DMS153 (cell line): ENCODE measurements at regions not wholly inside any gene's neighbourhood (a gene's known extent, or its start where the extent isn't known, plus 50 kb on each side); places are given as distances from the start of the nearest gene placed in this dataset.
A peak's percentile ranks its signal among the peaks of the same experiment; 100 is the strongest.
"Not testable (repeated sequence)": the region's sequence is repeated elsewhere in the genome, so short reads cannot be mapped to it uniquely, and the experiment has no call there.

Source experiments
- DNase-seq: peaks from one replicate; lab custom pipeline; 2025; lab: John Stamatoyannopoulos, UW

DNA sequence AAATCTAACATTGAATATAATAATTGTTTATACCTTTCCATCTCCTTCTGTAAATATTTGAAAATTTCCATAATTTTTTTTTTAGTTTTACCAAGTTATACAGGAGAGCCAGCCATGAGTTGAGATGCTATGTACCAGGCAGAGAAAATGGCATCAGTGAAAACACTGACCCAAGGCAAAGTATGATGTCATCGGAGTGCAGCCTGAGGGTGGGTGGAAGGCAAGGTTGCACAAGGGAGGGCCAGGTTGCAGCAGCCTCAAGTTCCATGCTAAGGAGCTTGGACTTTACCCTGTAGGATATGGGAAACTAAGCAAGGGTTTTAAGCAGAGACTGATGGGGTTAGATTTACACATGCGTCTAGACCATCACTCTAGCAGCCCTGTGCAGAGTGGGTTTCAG is 441.1 kb downstream of the BCAT1 start:
- no peak for DNase-seq

DNA sequence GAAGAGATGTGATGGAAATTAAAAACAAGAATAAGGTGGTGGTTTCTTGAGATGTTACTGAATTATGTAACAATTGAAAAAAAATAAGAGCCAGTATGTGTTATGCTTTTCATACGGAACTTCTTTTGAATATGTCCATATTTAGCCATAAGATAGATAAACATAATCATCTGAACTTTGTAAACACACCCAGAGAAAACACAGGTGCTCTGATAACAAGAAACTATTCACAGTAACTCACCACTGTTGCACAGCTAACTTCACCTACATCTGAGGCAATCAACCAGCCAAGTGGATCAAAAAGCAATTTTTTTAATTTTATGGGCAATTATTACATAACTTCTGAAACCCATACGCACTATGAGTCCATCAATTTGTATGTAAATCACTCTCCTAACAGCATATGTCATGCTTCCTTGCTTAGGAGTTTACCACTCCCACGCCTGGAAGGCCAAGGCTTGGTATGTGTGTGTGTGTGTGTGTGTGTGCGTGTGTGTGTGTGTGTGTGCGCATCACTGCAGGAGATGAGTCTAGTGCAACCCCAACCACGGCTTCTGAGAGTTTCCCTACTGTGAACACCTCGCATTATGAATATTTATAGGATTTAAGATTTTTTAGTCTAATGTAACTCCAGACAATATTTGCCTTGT is 443.4 kb downstream of the BCAT1 start:
- no peak for DNase-seq

DNA sequence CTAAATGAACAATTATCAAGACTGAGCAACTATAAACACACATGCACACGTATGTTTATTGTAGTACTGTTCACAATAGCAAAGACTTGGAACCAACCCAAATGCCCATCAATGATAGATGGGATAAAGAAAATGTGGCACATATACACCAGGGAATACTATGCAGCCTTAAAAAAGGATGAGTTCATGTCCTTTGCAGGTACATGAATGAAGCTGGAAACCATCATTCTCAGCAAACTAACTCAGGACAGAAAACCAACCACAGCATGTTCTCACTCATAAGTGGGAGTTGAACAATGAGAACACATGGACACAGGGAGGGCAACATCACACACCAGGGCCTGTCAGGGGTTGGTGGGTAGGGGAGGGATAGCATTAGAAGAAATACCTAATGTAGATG is 445.4 kb downstream of the BCAT1 start:
- not testable (repeated sequence) for DNase-seq

DNA sequence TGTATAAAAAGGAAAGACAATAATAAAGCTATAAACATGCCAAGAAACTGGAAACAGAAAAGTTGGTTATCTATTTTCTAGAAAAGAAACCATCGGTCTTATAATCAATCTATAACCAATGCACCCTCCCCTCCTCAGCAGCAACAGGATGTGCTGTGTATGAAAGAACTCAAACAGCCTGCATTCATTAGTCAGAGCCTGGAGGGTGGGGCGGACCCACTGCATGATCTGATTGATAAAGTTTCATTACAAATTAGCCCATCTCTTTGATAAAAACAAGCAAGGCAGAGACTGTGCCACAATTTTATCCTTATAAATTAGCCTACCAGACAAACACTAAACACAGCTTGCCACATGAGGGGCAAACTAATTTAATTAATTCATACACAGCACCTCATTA is 448.1 kb downstream of the BCAT1 start:
- DNase-seq: no peak

DNA sequence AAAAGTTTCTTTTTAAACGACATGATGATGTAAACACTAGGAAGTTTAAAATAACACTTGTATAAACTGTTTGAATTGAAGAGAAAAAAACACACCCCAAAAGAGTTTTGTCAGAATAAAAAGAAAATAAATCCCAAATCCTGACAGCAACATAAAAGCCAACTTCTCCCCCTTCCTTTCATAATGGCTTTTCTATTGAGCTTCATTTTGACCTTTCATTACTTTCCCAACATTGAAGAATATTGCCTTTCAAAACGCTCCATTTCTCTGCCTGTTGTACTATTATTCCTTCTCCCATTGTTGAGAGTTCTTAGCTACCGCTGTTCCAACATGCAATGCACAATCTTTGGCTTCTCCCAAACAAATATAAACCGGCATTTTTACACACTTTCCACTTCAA is 448.5 kb downstream of the BCAT1 start:
- DNase-seq: no peak

DNA sequence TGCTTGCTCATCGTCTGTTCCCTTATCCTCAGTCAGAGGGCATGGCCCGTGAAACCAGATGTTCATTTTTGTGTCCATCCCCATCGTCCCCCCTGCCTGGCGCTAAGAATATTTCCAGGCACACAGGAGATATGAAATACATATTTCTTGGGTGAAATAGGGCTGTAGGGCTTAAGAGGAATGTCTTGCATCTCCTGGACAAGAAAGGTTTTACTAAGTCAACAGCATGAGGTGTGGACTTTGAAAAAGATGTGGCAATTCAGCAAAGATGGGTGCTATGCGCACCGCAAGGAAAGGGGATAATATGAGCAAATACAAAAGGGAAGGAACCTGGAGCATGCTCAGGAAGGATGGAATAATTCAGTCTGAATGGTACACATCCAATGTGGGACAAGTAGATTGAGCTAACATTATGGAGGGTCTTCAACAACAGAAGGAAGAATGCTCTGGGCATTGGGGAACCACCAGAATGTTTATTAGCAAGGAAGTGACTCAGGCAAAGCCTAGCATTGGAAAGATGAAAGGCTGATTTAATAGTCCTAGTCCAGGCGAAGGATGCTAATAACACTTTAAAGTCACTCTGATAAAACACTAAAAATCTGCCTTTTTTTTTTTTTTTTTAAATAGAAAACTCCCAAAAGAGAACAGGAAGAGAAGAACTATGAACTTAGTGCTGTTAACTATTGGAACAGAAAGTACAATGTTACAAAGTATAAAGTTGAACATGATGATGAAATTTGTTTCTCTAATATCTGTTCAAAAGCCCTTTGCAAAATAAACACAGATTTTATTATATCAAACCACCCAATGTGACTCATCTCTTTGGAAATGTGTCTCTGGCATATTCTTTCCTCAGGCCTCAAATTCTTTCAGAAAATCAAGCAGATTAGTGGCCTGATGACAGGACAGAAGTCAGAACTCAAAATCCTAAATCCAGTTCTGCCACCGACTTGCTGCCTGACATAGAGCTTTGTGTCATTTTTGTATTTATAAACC is 449.5 kb downstream of the BCAT1 start:
- DNase-seq: no peak

DNA sequence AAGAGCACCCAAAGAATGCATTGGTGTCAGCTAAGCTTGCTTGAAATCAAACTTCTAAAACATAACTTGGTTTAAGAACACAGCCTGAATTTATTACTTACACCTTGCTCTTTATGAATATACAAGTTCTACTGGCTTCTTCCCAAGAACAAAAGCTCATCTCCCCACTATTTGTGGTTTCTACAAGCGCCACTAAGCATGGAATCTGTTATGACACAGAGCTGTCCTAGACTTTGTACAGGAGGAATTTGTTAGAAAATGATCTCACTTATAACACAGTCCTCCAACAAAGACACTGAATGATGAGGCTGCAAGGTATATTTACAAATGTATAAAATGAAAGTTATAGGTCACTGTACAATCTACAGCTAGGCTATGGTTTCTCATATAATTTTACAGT is 452.1 kb downstream of the BCAT1 start:
- DNase-seq: no peak

DNA sequence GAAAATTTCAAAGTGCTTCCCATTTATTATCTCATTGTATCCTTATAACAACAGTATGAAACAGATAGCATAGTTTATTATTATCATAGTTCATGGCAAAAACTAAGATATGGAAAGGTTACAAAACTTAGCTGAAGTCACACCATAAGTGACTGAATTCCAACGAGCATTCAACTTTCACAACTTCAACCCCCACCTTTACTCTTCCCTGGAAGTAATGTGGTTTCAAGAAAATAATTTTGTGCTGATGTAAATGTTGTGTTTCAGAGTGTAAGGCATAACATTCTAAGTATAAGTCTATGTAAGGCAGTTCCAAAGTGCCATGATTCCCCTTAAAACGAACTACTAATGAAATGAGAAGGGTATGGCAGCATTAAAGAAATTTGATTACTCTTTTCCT is 454.5 kb downstream of the BCAT1 start:
- no peak for DNase-seq

DNA sequence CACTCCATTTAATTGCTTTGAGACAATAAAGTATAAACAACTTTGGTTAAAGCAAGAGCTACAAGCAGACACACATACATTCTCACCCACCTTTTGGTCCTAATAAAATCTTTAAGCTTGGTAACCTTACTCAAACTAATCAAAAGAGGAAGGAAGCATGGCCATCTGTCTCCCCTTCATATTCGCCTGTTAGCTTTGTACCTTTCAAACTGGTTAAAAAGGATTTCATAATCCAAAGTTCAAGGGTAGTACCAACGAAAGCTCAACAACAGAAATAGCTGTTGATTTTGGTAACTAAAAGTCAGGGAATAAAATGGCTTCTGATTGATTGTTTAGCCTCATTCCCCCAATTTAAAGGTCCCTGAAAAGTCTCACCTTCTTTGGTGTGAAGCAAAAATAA is 456.9 kb downstream of the BCAT1 start:
- DNase-seq: no peak

DNA sequence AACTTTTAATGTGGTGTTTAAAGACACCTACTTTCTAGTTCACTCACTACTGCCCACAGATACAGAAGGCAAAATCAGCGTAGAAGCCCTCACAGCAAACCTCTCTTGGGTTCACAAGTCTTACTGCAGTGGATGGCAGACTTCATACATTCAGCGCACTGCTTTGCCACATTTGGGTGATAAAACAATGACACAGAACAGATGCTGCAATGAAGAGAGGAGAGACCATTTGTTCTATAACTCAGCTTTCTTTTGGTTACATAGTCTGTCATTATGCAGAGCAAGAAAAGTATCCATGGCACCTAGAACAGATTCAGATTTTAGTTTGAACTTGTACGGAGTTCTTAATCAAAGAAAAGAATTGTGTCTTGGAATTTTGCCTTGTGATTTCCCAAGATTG is 459.0 kb downstream of the BCAT1 start:
- DNase-seq: no peak

DNA sequence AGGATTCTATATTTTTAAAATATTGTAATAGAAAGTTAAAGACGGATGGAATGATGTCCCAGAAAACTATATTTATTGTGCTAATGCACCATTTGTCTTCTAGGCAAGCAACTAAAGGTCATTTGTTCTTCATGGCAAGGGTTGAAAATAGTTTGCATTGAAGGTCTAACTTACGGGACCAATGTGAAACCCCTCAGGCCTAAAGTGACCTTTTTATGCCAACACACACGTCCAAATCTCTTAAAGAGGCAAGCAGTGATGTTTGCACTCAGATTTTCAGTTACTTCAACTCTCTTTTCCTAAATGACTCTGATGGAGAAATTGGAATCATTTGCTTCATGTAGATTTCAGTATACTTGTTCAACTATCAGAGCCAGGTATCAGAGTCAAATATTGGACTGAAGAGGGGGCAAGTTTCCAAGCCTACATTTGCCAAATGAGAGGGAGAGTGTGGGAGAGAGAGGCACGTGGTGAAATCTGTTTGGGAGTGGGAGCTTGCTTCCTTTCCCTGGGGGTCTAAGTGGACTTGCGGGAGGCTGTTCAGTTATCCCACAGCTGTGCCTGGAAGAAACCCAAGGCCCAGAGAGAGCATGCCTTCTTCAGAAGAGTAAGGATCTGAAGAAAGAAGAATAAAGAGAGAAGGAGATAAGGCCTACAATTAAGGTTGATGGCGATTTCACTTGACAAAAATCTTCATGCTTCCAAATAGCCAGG is 459.8 kb downstream of the BCAT1 start:
- no peak for DNase-seq

DNA sequence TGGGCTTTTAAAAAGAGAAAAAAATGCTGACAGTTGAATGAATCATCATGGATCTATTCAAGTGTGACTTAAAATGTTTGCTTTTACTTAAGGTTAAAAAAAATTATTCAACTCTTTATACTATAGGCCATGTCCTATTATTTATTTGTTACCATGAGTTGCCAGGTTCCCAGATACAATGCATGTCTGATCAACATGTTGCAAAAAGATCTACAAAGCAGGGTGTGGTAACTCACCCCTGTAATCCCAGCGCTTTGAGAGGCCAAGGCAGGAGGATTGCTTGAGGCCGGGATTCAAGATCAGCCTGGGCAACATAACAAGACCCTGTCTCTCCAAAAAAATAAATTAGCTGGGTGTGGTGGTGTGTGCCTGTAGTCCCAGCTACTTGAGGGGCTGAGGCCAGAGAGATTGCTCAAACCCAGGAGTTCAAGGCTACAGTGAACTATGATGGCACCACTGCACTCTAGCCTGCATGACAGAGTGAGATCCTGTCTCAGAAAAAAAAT is 460.8 kb downstream of the BCAT1 start:
- peak; percentile 48 for DNase-seq

DNA sequence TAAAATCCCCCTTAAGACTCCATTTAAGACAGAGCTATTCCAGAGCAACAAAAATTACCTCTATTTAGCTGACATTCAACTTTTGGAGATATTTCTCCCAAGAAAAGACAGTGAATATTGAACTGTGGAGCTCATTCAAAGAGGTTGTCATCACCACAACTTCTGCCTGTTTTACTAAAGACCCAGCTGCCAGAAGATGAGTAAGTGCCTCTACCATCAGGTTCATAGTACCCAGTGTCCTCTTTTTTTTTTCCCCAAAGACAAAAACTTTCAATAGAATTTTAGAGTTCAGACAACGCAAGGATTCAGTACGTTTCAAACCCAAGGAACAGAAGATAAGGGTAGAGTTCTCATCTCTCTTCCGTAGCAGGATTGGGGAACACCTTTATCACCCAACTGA is 461.3 kb downstream of the BCAT1 start:
- no peak for DNase-seq

DNA sequence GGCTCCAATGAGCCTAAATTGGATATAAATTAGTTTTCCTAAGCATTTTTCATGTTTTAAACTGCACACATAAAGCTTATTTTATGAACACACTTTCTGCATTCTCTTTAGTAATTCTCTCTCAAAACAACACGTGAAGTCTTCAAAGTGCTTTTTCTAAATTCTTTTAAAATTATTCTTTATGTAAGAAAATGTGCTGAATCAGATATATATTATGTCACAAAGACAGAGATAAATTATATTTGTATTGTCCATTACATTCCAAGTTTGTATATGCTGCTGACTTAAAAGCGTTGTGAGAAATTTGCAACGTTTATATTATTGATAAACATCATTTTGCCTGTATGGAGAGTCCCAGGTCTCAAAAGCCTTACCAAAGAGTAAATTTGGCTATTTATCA is 465.2 kb downstream of the BCAT1 start:
- no peak for DNase-seq

DNA sequence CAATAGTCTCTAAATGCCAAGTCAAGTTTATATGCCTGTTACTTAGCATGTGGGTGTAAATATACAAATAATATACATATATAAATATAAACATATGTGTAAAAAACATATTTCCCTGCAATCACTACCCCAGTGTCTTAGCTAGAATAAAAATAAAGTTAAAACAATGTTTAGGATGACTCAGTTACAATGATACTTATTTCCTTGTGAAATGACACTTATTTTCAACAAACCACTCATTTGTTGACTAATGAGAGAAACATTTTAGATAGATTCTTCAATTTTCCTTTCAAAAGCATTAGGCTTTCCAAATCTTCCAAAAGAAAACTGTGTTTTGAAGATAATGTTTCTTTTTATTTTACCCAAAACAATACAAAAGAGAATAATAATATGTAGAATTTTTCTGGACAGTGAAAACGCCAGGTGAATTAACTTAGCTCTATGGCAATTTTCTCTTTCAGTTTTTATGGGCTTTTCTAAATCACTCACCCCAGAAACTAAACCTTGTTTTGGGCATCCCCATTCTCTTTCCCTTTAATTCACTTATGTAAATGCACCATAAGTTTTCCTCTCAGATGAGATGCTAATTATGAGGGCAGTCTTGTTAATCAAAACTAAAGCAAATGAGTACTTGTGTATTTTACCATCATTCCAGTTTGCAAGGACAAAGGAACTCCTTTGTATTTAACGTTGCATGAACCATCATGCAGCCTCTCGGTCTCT is 465.9 kb downstream of the BCAT1 start:
- DNase-seq: no peak

DNA sequence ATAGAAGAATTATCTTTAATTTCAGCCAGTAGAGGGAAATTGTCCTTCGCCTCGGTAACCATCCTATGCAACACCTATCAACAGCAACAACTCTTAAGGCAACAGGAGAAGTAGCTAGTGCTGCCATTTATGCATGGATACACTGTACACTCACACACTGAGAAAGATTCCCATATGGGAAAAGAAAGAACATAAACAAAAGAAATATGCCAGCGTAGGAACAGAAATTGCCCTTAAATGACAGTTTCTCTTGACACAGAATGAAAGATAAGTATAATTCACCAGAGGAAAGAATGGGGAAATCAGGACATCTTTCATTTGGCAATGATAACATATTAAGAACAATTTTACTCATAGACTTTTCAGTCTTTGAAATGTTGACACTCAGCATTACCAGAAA is 466.9 kb downstream of the BCAT1 start:
- DNase-seq: no peak

DNA sequence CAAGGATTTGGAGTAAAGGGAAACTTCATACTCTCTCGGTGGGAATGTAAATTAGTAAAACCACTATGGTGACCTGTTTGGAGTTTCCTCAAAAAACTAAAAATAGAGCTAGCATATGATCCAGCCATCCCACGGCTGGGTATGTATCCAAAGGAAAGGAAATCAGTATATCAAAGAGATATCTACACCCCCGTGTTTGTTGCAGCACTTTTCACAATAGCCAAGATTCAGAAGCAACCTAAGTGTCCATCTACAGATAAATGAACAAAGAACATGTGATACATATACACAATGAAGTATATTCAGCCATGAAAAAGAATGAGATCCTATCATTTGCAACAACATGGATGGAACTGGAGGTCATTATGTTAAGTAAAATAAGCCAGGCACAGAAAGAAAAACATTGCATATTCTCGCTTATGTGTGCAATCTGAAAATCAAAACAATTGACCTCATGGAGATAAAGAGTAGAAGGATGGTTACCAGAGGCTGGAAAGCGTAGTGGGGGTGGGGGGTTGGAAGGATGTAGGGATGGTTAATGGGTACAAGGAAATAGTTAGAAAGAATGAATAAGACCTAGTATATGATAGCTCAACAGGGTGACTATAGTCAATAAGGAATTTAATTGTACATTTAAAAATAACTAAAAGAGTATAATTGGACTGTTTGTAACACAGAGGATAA is 468.0 kb downstream of the BCAT1 start:
- no peak for DNase-seq

DNA sequence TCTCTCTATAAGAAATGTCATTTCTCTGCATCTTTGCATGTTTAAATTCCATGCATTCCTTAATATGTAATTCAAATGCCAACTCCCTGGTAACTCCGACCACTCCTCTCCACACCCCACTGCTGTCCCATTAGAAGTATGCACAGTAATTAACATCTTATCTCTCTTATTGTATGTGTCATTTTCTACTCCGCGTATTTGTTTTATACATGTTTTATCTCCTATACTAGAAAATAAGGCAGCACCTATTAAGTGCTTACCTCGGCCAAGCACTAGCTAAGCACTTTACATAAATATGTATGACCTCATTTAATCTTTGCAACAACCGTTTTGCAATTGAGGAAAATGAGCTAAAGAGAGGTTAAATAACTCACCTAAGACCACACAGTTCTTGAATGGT is 469.8 kb downstream of the BCAT1 start:
- no peak for DNase-seq

DNA sequence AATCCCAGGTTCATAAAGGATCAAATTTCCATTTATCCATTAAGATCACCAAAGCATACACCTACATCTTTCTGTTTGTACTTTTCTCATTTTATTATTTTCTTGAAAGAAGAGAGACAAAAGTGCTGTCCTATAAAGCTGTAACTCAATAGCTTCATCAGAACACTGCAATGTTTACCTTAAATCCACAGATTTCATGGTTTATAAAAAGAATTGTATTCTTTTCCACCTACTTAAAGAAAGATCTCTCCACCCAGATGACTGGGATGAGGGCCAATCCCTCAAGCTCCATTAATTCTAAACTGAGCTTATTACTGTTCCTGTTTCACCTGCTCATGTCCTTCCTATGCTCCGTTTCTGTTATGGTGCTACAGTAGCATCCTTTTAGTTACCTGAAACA is 470.6 kb downstream of the BCAT1 start:
- DNase-seq: peak; percentile 35

DNA sequence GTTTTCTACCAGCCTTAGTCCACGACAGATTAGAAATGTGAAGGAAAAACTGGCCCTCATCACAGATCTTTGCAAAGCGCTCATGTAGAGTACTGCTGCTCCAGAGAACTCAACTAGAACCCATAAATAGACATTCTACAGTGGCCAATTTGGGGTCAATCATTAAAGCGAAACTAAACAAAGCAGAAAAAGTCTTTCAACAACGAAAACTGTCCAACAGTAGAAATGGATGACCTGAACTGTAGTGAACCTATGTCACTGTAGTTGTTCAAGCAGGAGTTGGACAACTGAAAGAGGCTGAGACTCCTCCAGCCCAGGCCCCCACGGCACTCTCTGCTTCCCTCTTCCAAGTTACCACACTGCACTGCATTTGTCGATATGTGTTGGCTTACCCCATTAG is 472.6 kb downstream of the BCAT1 start:
- no peak for DNase-seq

DNA sequence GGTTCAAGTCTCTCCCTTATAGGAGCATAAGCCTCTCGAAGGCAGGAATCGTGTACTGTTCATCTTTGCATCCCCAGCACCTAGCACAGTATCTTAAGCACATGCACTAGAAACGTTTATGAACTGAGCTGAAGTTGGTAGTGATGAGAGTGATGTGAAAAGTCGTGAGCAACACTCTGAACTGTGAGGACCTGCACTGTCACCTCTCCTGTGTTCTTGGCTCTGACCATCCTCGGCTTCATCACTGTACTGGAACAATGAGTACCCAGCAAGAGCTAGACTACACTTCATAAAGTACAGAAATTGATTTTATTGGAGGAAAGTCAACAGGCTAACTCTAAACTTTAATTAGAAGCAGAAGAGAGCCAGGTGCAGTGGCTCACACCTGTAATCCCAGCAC is 473.6 kb downstream of the BCAT1 start:
- DNase-seq: no peak
